Liver (tissue), 8 donors: ENCODE measurements at regions not wholly inside any gene's neighbourhood (a gene's known extent, or its start where the extent isn't known, plus 50 kb on each side); places are given as distances from the start of the nearest gene placed in this dataset.

Experiments
- DNase-seq: peaks from one replicate; pipeline ENCODE4 v3.0.0-alpha.2; 2017; ENCODE audit warnings: low spot score
- H3K27ac ChIP-seq, 2 donors: one replicate each; pipeline ENCODE4 v1.7.0; 2013; ENCODE audit warnings: inconsistent platforms in 2 of 2, low read length in 2 of 2, control low read depth in 1 of 2, low read depth in 1 of 2, mild to moderate bottlenecking in 1 of 2
- H3K27me3 ChIP-seq, 4 donors: one replicate each; pipeline versions ENCODE4 v1.6.1 to v1.7.0; 2013; ENCODE audit warnings: low read length in 3 of 4, inconsistent platforms in 1 of 4, mild to moderate bottlenecking in 1 of 4, moderate library complexity in 1 of 4; ENCODE audit not compliant: control insufficient read depth in 4 of 4, insufficient read depth in 4 of 4
- H3K36me3 ChIP-seq, 4 donors: one replicate each; pipeline versions ENCODE4 v1.6.1 to v1.7.0; 2013; ENCODE audit warnings: low read length in 3 of 4, mild to moderate bottlenecking in 3 of 4, low read depth in 1 of 4, moderate library complexity in 1 of 4; ENCODE audit not compliant: control insufficient read depth in 4 of 4, insufficient read depth in 3 of 4
- H3K4me1 ChIP-seq, 4 donors: one replicate each; pipeline versions ENCODE4 v1.6.1 to v1.7.0; 2013; ENCODE audit warnings: low read length in 3 of 4, mild to moderate bottlenecking in 3 of 4, moderate library complexity in 1 of 4; ENCODE audit not compliant: control insufficient read depth in 4 of 4, insufficient read depth in 4 of 4
- H3K4me3 ChIP-seq, 3 donors: one replicate each; pipeline versions ENCODE4 v1.6.1 to v1.7.0; 2013; ENCODE audit warnings: low read length in 3 of 3, control low read depth in 1 of 3, low read depth in 1 of 3, mild to moderate bottlenecking in 1 of 3
- H3K9ac ChIP-seq, 2 donors: one replicate each; pipeline ENCODE4 v1.7.0; 2013; ENCODE audit warnings: low read length in 2 of 2, mild to moderate bottlenecking in 2 of 2, moderate library complexity in 2 of 2, control low read depth in 1 of 2, low read depth in 1 of 2
- H3K9me3 ChIP-seq, 4 donors: one replicate each; pipeline versions ENCODE4 v1.6.1 to v1.7.0; 2013; ENCODE audit warnings: low read length in 3 of 4; ENCODE audit not compliant: control insufficient read depth in 4 of 4
- EGR1 ChIP-seq, 2 donors: IDR thresholded peaks; 2 replicates each; pipeline ENCODE4 v1.6.1; 2016 to 2018; ENCODE audit warnings: antibody characterized with exemption in 2 of 2, low read depth in 2 of 2
- FOXA1 ChIP-seq: IDR thresholded peaks from 2 replicates; pipeline ENCODE4 v1.6.1; 2016; ENCODE audit warnings: antibody characterized with exemption
- FOXA2 ChIP-seq: IDR thresholded peaks from 2 replicates; pipeline ENCODE4 v1.6.1; 2016; ENCODE audit warnings: antibody characterized with exemption
- GABPA ChIP-seq, 2 donors: IDR thresholded peaks in 1 of 2; conservative IDR thresholded peaks in 1 of 2; 2 replicates each; pipeline ENCODE4 v1.6.1; 2016; ENCODE audit warnings: antibody characterized with exemption in 2 of 2, mild to moderate bottlenecking in 1 of 2, moderate library complexity in 1 of 2
- HNF4A ChIP-seq, 2 donors: conservative IDR thresholded peaks; 2 replicates each; pipeline ENCODE4 v1.6.1; 2016; ENCODE audit warnings: antibody characterized with exemption in 2 of 2, mild to moderate bottlenecking in 2 of 2
- HNF4G ChIP-seq: IDR thresholded peaks from 2 replicates; pipeline ENCODE4 v1.6.1; 2016; ENCODE audit warnings: antibody characterized with exemption
- JUND ChIP-seq, 2 donors: IDR thresholded peaks; 2 replicates each; pipeline ENCODE4 v1.6.1; 2016; ENCODE audit warnings: antibody characterized with exemption in 2 of 2
- NR2F2 ChIP-seq: IDR thresholded peaks from 2 replicates; pipeline ENCODE4 v1.6.1; 2016; ENCODE audit warnings: antibody characterized with exemption
- RAD21 ChIP-seq, 2 donors: IDR thresholded peaks; 2 replicates each; pipeline ENCODE4 v1.6.1; 2016; ENCODE audit warnings: antibody characterized with exemption in 2 of 2, mild to moderate bottlenecking in 2 of 2
- RXRA ChIP-seq, 2 donors: IDR thresholded peaks; 2 replicates each; pipeline ENCODE4 v1.6.1; 2017 to 2018; ENCODE audit warnings: antibody characterized with exemption in 2 of 2, mild to moderate bottlenecking in 1 of 2
- SP1 ChIP-seq: IDR thresholded peaks from 2 replicates; pipeline ENCODE4 v1.6.1; 2018; ENCODE audit warnings: antibody characterized with exemption, mild to moderate bottlenecking
- TAF1 ChIP-seq: conservative IDR thresholded peaks from 2 replicates; pipeline ENCODE4 v1.6.1; 2016; ENCODE audit warnings: antibody characterized with exemption, mild to moderate bottlenecking
- YY1 ChIP-seq: IDR thresholded peaks from 2 replicates; pipeline ENCODE4 v1.6.1; 2016; ENCODE audit warnings: antibody characterized with exemption, mild to moderate bottlenecking
- WGBS: extraction: QIAGEN DNeasy Blood & Tissue Kit; methylation state at CpG from one replicate; pipeline ENCODE4 v1.1.7; 2013; 5-methylcytosine and 5-hydroxymethylcytosine counted together
- TF ChIP-seq, protein P1 (sequence below): IDR thresholded peaks from 2 replicates; pipeline ENCODE4 v1.6.1; 2016; ENCODE audit warnings: antibody characterized with exemption
- TF ChIP-seq, protein P2 (sequence below): IDR thresholded peaks from 2 replicates; pipeline ENCODE4 v1.6.1; 2016; ENCODE audit warnings: antibody characterized with exemption
- TF ChIP-seq, protein P3 (sequence below): IDR thresholded peaks from 2 replicates; pipeline ENCODE4 v1.6.1; 2016; ENCODE audit warnings: antibody characterized with exemption, mild to moderate bottlenecking
- TF ChIP-seq, protein P4 (sequence below): fragments of 150-350 bp; IDR thresholded peaks from 2 replicates; pipeline ENCODE4 v1.5.1; 2017; ENCODE audit warnings: improper control_type of control experiment, low read depth, low read length; ENCODE audit not compliant: missing input control
- donor health status: healthy.
- donor health status: healthy.
- donor health status: healthy.
- donor health status: healthy.
- donor health status: healthy.

DNA sequence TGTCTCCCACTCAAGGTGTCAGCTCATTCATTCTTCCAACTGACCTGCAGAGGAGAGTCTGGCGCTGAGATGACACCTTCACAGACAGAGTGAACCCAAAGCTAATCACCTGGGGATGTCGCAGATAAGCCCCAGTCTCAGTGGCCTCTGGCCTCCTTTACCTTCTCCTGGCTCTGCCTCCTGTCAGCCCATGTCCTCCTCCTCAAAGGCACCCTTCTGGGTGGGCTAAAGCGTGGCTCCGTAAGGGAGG is 194.1 kb downstream of the MIB1 start:
- 88% methylated on average over 4 of the region's 4 CpGs for WGBS
- TF ChIP-seq JUND (IDR thresholded peaks at IDR 0.05) (no peak), SP1 (no peak), TAF1 (no peak), NR2F2 (no peak), HNF4G (no peak), GABPA (IDR thresholded peaks at IDR 0.05 in 1 of 2, conservative IDR thresholded peaks at IDR 0.05 in 1 of 2) (no peak), RXRA (IDR thresholded peaks at IDR 0.05) (no peak), YY1 (no peak), EGR1 (IDR thresholded peaks at IDR 0.05; ENCODE audit: low read depth in 2 of 2) (no peak), HNF4A (conservative IDR thresholded peaks at IDR 0.05) (no peak), FOXA2 (no peak), FOXA1 (no peak)
- TF ChIP-seq, protein P1, sequence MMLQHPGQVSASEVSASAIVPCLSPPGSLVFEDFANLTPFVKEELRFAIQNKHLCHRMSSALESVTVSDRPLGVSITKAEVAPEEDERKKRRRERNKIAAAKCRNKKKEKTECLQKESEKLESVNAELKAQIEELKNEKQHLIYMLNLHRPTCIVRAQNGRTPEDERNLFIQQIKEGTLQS = no peak
- TF ChIP-seq, protein P2, sequence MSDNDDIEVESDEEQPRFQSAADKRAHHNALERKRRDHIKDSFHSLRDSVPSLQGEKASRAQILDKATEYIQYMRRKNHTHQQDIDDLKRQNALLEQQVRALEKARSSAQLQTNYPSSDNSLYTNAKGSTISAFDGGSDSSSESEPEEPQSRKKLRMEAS = no peak
- TF ChIP-seq, protein P3, sequence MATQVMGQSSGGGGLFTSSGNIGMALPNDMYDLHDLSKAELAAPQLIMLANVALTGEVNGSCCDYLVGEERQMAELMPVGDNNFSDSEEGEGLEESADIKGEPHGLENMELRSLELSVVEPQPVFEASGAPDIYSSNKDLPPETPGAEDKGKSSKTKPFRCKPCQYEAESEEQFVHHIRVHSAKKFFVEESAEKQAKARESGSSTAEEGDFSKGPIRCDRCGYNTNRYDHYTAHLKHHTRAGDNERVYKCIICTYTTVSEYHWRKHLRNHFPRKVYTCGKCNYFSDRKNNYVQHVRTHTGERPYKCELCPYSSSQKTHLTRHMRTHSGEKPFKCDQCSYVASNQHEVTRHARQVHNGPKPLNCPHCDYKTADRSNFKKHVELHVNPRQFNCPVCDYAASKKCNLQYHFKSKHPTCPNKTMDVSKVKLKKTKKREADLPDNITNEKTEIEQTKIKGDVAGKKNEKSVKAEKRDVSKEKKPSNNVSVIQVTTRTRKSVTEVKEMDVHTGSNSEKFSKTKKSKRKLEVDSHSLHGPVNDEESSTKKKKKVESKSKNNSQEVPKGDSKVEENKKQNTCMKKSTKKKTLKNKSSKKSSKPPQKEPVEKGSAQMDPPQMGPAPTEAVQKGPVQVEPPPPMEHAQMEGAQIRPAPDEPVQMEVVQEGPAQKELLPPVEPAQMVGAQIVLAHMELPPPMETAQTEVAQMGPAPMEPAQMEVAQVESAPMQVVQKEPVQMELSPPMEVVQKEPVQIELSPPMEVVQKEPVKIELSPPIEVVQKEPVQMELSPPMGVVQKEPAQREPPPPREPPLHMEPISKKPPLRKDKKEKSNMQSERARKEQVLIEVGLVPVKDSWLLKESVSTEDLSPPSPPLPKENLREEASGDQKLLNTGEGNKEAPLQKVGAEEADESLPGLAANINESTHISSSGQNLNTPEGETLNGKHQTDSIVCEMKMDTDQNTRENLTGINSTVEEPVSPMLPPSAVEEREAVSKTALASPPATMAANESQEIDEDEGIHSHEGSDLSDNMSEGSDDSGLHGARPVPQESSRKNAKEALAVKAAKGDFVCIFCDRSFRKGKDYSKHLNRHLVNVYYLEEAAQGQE = no peak
- TF ChIP-seq, protein P4, sequence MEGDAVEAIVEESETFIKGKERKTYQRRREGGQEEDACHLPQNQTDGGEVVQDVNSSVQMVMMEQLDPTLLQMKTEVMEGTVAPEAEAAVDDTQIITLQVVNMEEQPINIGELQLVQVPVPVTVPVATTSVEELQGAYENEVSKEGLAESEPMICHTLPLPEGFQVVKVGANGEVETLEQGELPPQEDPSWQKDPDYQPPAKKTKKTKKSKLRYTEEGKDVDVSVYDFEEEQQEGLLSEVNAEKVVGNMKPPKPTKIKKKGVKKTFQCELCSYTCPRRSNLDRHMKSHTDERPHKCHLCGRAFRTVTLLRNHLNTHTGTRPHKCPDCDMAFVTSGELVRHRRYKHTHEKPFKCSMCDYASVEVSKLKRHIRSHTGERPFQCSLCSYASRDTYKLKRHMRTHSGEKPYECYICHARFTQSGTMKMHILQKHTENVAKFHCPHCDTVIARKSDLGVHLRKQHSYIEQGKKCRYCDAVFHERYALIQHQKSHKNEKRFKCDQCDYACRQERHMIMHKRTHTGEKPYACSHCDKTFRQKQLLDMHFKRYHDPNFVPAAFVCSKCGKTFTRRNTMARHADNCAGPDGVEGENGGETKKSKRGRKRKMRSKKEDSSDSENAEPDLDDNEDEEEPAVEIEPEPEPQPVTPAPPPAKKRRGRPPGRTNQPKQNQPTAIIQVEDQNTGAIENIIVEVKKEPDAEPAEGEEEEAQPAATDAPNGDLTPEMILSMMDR = no peak
- Histone ChIP-seq H3K4me1 (no peaks in the 10 kb centered on the region), H3K4me3 (no peak overlapping the region), H3K9me3 (no peaks in the 10 kb centered on the region), H3K27me3 (no peaks in the 10 kb centered on the region), H3K36me3 (no peaks in the 10 kb centered on the region), H3K27ac (no peak overlapping the region), H3K9ac (no peak overlapping the region)
- no peak for DNase-seq

DNA sequence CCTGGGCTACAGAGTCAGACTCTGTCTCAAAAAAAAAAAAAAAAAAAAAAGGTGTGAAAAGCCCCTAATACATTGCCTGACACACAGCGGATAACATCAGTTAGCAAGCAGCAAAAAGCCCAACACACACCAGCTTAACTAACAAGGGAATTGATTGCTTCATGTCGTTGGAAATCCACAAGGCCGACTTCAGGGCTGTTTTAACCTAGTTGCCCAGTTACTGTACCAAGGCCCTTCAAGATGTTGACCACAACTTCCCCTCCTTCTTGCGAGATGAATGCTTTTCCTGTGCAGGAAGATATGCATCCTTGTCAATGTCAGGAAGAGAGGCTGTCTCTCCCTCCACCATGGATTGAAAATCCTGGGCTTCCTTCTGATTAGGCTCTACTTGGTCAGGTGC is 202.9 kb downstream of the MIB1 start:
- H3K4me1 ChIP-seq = no peaks in the 10 kb centered on the region
- no peak overlapping the region for H3K9ac ChIP-seq
- H3K27ac ChIP-seq = no peak overlapping the region
- WGBS = 69% methylated on average over 4 of the region's 4 CpGs
- H3K27me3 ChIP-seq = no peaks in the 10 kb centered on the region
- DNase-seq = no peak
- H3K36me3 ChIP-seq = no peaks in the 10 kb centered on the region
- no peaks in the 10 kb centered on the region for H3K9me3 ChIP-seq
- H3K4me3 ChIP-seq = no peak overlapping the region
- TF ChIP-seq GABPA (IDR thresholded peaks at IDR 0.05 in 1 of 2, conservative IDR thresholded peaks at IDR 0.05 in 1 of 2) (no peak), EGR1 (IDR thresholded peaks at IDR 0.05; ENCODE audit: low read depth in 2 of 2) (no peak), HNF4G (no peak), HNF4A (conservative IDR thresholded peaks at IDR 0.05) (no peak), FOXA1 (no peak), JUND (IDR thresholded peaks at IDR 0.05) (no peak), FOXA2 (no peak), RXRA (IDR thresholded peaks at IDR 0.05) (no peak), RAD21 (IDR thresholded peaks at IDR 0.05) (no peak)
- TF ChIP-seq, protein P2 = no peak
- TF ChIP-seq, protein P1 = no peak
